Common myeloid progenitor, CD34-positive (primary cell): ENCODE measurements at regions not wholly inside any gene's neighbourhood (a gene's known extent, or its start where the extent isn't known, plus 50 kb on each side); places are given as distances from the start of the nearest gene placed in this dataset.

ENCODE experiments used
- CTCF ChIA-PET: fragments of 350-600 bp; sonication (Branson Sonifier 250); formaldehyde crosslinking; loops from one replicate; lab custom pipeline; 2021; ENCODE audit warnings: antibody characterized with exemption; lab: Charles Lee
- POLR2A ChIA-PET: fragments of 350-600 bp; sonication (Branson Sonifier 250); formaldehyde crosslinking; loops from one replicate; lab custom pipeline; 2021; ENCODE audit warnings: antibody characterized with exemption; lab: Charles Lee
- DNase-seq, 3 donors: peaks; one replicate each; pipeline versions ENCODE4 v3.0.0 to v3.0.0-alpha.2; 2013
- H3K27ac ChIP-seq, 2 experiments: 1 replicate in 1 of 2; 2 replicates in 1 of 2; pipeline ENCODE4 v1.7.0; 2013; ENCODE audit warnings: inconsistent platforms in 2 of 2, low read length in 2 of 2, mild to moderate bottlenecking in 2 of 2, low read depth in 1 of 2, moderate library complexity in 1 of 2; ENCODE audit not compliant: severe bottlenecking in 2 of 2, insufficient read depth in 1 of 2, poor library complexity in 1 of 2
- H3K27me3 ChIP-seq, 5 experiments: replicated peaks in 2 of 5; 1 replicate in 3 of 5; 2 replicates in 2 of 5; pipeline versions ENCODE4 v1.6.1 to v1.7.0; 2013; ENCODE audit warnings: low read length in 4 of 5, mild to moderate bottlenecking in 2 of 5, moderate library complexity in 2 of 5, inconsistent platforms in 1 of 5; ENCODE audit not compliant: insufficient read depth in 5 of 5, control insufficient read depth in 4 of 5
- H3K36me3 ChIP-seq, 4 experiments: 1 replicate in 2 of 4; 2 replicates in 2 of 4; pipeline versions ENCODE4 v1.6.1 to v1.7.0; 2013; ENCODE audit warnings: low read length in 3 of 4, control low read depth in 1 of 4, mild to moderate bottlenecking in 1 of 4; ENCODE audit not compliant: control insufficient read depth in 4 of 4, insufficient read depth in 4 of 4
- H3K4me1 ChIP-seq, 4 experiments: 1 replicate in 3 of 4; 2 replicates in 1 of 4; pipeline versions ENCODE4 v1.6.1 to v1.7.1; 2013; ENCODE audit warnings: low read length in 3 of 4, mild to moderate bottlenecking in 3 of 4, control low read depth in 1 of 4, inconsistent platforms in 1 of 4, moderate library complexity in 1 of 4; ENCODE audit not compliant: control insufficient read depth in 4 of 4, insufficient read depth in 4 of 4; ENCODE audit errors: control extremely low read depth in 1 of 4
- H3K4me3 ChIP-seq, 7 experiments: 1 replicate in 4 of 7; 2 replicates in 3 of 7; pipeline versions ENCODE4 v1.5.1 to v1.7.0; 2013; ENCODE audit warnings: mild to moderate bottlenecking in 7 of 7, low read length in 6 of 7, moderate library complexity in 6 of 7, inconsistent platforms in 2 of 7, low read depth in 2 of 7, control low read depth in 1 of 7; ENCODE audit not compliant: insufficient read depth in 4 of 7, control insufficient read depth in 1 of 7; ENCODE audit errors: extremely low read depth in 1 of 7
- H3K9me3 ChIP-seq, 5 experiments: 1 replicate in 4 of 5; 2 replicates in 1 of 5; pipeline versions ENCODE4 v1.6.1 to v1.7.1; 2013; ENCODE audit warnings: low read length in 4 of 5, mild to moderate bottlenecking in 2 of 5, inconsistent platforms in 1 of 5, low read depth in 1 of 5, moderate library complexity in 1 of 5; ENCODE audit not compliant: control insufficient read depth in 4 of 5, insufficient read depth in 2 of 5; ENCODE audit errors: control extremely low read depth in 1 of 5
- WGBS: methylation state at CpG from one replicate; pipeline ENCODE4 v1.1.5; 2013; ENCODE audit not compliant: insufficient coverage; 5-methylcytosine and 5-hydroxymethylcytosine counted together

GRCh38 chr2:7490672-7491071 lies 573.5 kb downstream of the RNF144A start:
- H3K4me3 ChIP-seq = no peak overlapping the region
- peaks cover 0 to 5% (median 1%) of the 10 kb centered on the region in 5 experiments for H3K9me3 ChIP-seq
- no peak for DNase-seq
- H3K36me3 ChIP-seq = no peaks in the 10 kb centered on the region
- 98% methylated on average over 4 of the region's 5 CpGs for WGBS
- H3K27me3 ChIP-seq = no peaks in the 10 kb centered on the region
- ChIA-PET CTCF (no interaction called here), POLR2A (no interaction called here)
- no peak overlapping the region for H3K27ac ChIP-seq
- H3K4me1 ChIP-seq = no peaks in the 10 kb centered on the region

GRCh38 chr2:7492719-7493118 lies 575.5 kb downstream of the RNF144A start:
- Histone ChIP-seq H3K27ac (no peak overlapping the region), H3K4me1 (no peaks in the 10 kb centered on the region), H3K36me3 (no peaks in the 10 kb centered on the region), H3K4me3 (no peak overlapping the region), H3K9me3 (peaks cover 0 to 5% (median 1%) of the 10 kb centered on the region in 5 experiments), H3K27me3 (no peaks in the 10 kb centered on the region)
- no CpG with 5 or more reads among the region's 1 CpG for WGBS
- ChIA-PET CTCF (no interaction called here), POLR2A (no interaction called here)
- no peak for DNase-seq

- ChIA-PET POLR2A (no interaction called here), CTCF (no interaction called here)
- WGBS = 93% methylated on average over 4 of the region's 4 CpGs
- no peak for DNase-seq
- peaks cover 0 to 3% (median 0%) of the 10 kb centered on the region in 5 experiments for H3K9me3 ChIP-seq
- H3K27ac ChIP-seq = no peak overlapping the region
- H3K4me1 ChIP-seq = no peaks in the 10 kb centered on the region
- no peaks in the 10 kb centered on the region for H3K36me3 ChIP-seq
- no peak overlapping the region for H3K4me3 ChIP-seq
- peaks cover 0 to 2% (median 0%) of the 10 kb centered on the region in 5 experiments for H3K27me3 ChIP-seq
Measured at GRCh38 chr2:7497178-7497577, 580.0 kb downstream of the RNF144A start.

GRCh38 chr2:7499018-7499417 lies 581.8 kb downstream of the RNF144A start:
- no peak for DNase-seq
- Histone ChIP-seq H3K4me1 (no peaks in the 10 kb centered on the region), H3K27ac (no peak overlapping the region), H3K36me3 (no peaks in the 10 kb centered on the region), H3K4me3 (no peak overlapping the region), H3K27me3 (peaks cover 0 to 2% (median 0%) of the 10 kb centered on the region in 5 experiments), H3K9me3 (no peaks in the 10 kb centered on the region)
- CTCF ChIA-PET = no interaction called here
- POLR2A ChIA-PET = no interaction called here
- 100% methylated on average over 1 of the region's 2 CpGs for WGBS

GRCh38 chr2:7502336-7502735 lies 585.1 kb downstream of the RNF144A start:
- Histone ChIP-seq H3K4me3 (no peak overlapping the region), H3K36me3 (no peaks in the 10 kb centered on the region), H3K4me1 (no peaks in the 10 kb centered on the region), H3K27ac (no peak overlapping the region), H3K9me3 (no peaks in the 10 kb centered on the region), H3K27me3 (peaks cover 0 to 2% (median 0%) of the 10 kb centered on the region in 5 experiments)
- POLR2A ChIA-PET = no interaction called here
- CTCF ChIA-PET = no interaction called here
- no peak for DNase-seq

- Histone ChIP-seq H3K4me3 (no peak overlapping the region), H3K9me3 (peaks cover 0 to 4% (median 0%) of the 10 kb centered on the region in 5 experiments), H3K27me3 (no peaks in the 10 kb centered on the region), H3K4me1 (no peaks in the 10 kb centered on the region), H3K36me3 (no peaks in the 10 kb centered on the region), H3K27ac (no peak overlapping the region)
- 96% methylated on average over 3 of the region's 4 CpGs for WGBS
- POLR2A ChIA-PET = no interaction called here
- DNase-seq = no peak
- CTCF ChIA-PET = no interaction called here
Measured at GRCh38 chr2:7508296-7508943, 591.2 kb downstream of the RNF144A start.

- 97% methylated on average over 4 of the region's 4 CpGs for WGBS
- DNase-seq = no peak
- Histone ChIP-seq H3K4me1 (no peaks in the 10 kb centered on the region), H3K4me3 (no peak overlapping the region), H3K27ac (no peak overlapping the region), H3K27me3 (no peaks in the 10 kb centered on the region), H3K36me3 (no peaks in the 10 kb centered on the region), H3K9me3 (peaks cover 0 to 4% (median 0%) of the 10 kb centered on the region in 5 experiments)
- CTCF ChIA-PET = no interaction called here
- POLR2A ChIA-PET = no interaction called here
Measured at GRCh38 chr2:7510353-7510752, 593.1 kb downstream of the RNF144A start.
